HEK293T (cell line): ENCODE measurements at regions not wholly inside any gene's neighbourhood (a gene's known extent, or its start where the extent isn't known, plus 50 kb on each side); places are given as distances from the start of the nearest gene placed in this dataset.

Source experiments
- CTCF ChIA-PET: fragments of 350-600 bp; formaldehyde crosslinking; extraction: SDS; loops from one replicate; lab custom pipeline; 2021; ENCODE audit warnings: antibody characterized with exemption, inconsistent platforms; lab: Yijun Ruan, JAX
- POLR2A ChIA-PET: fragments of 350-600 bp; formaldehyde crosslinking; extraction: SDS; loops from one replicate; lab custom pipeline; 2020; ENCODE audit warnings: antibody characterized with exemption, inconsistent platforms; lab: Yijun Ruan, JAX
- DNase-seq: peaks from one replicate; pipeline ENCODE4 v3.0.0; 2012; ENCODE audit warnings: mixed read lengths; ENCODE audit errors: extremely low spot score
- ARNT ChIP-seq: fragments of 450-650 bp; IDR thresholded peaks from 2 replicates; pipeline ENCODE4 v1.6.1; 2017; ENCODE audit warnings: mild to moderate bottlenecking
- BHLHE40 ChIP-seq: fragments of 450-650 bp; IDR thresholded peaks from 2 replicates; pipeline ENCODE4 v1.6.1; 2016; ENCODE audit warnings: mild to moderate bottlenecking, moderate library complexity, borderline replicate concordance
- CTBP1 ChIP-seq: fragments of 450-650 bp; IDR thresholded peaks from 2 replicates; pipeline ENCODE4 v1.6.1; 2016; ENCODE audit warnings: borderline replicate concordance
- ELF4 ChIP-seq: fragments of 450-650 bp; IDR thresholded peaks from 2 replicates; pipeline ENCODE4 v1.6.1; 2017; ENCODE audit warnings: antibody characterized with exemption
- FOXA1 ChIP-seq: fragments of 450-650 bp; IDR thresholded peaks from 2 replicates; pipeline ENCODE4 v1.6.1; 2016; ENCODE audit warnings: mild to moderate bottlenecking
- FOXK2 ChIP-seq: fragments of 450-650 bp; IDR thresholded peaks from 2 replicates; pipeline ENCODE4 v1.6.1; 2016; ENCODE audit warnings: mild to moderate bottlenecking
- FOXM1 ChIP-seq: fragments of 450-650 bp; IDR thresholded peaks from 2 replicates; pipeline ENCODE4 v1.6.1; 2017; ENCODE audit warnings: mild to moderate bottlenecking, borderline replicate concordance
- HDGF ChIP-seq: fragments of 450-650 bp; IDR thresholded peaks from 2 replicates; pipeline ENCODE4 v1.6.1; 2017; ENCODE audit warnings: antibody characterized with exemption, borderline replicate concordance
- L3MBTL2 ChIP-seq: fragments of 450-650 bp; conservative IDR thresholded peaks from 2 replicates; pipeline ENCODE4 v1.6.1; 2016; ENCODE audit warnings: mild to moderate bottlenecking
- LEF1 ChIP-seq: fragments of 450-650 bp; IDR thresholded peaks from 2 replicates; pipeline ENCODE4 v1.6.1; 2017; ENCODE audit warnings: mild to moderate bottlenecking, borderline replicate concordance
- NFRKB ChIP-seq: fragments of 450-650 bp; IDR thresholded peaks from 2 replicates; pipeline ENCODE4 v1.6.1; 2016; ENCODE audit warnings: mild to moderate bottlenecking, moderate library complexity
- SP1 ChIP-seq: fragments of 450-650 bp; IDR thresholded peaks from 2 replicates; pipeline ENCODE4 v1.6.1; 2017
- SUZ12 ChIP-seq: fragments of 450-650 bp; IDR thresholded peaks from 2 replicates; pipeline ENCODE4 v1.6.1; 2016; ENCODE audit warnings: mild to moderate bottlenecking
- TARDBP ChIP-seq: fragments of 450-650 bp; IDR thresholded peaks from 2 replicates; pipeline ENCODE4 v1.6.1; 2016
- ZNF384 ChIP-seq: fragments of 450-650 bp; IDR thresholded peaks from 2 replicates; pipeline ENCODE4 v1.6.1; 2016
- TF ChIP-seq, protein P1 (sequence below): fragments of 450-650 bp; IDR thresholded peaks from 2 replicates; pipeline ENCODE4 v1.6.1; 2016

DNA sequence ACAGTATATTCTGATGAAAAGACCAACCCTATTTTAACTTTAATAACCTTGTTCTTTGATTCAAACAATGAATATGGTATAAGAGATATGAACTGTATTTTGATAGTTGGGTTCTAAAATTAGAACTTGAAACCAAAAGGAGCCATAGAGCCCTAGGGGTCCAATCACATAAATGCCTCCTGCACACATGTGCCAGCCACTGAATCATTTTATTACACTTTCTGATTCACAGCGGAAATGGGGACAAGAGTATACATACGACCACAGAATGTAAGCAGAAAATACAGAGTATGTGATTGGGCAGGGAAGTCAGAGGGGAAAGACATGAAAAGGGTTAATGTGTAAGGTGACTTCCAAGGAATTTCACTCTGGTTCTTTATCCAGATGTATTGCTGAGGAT is 1000.2 kb downstream of the NR2F1-AS1 start:
- TF ChIP-seq BHLHE40, result no peak
- no peak for TF ChIP-seq NFRKB
- no peak for TF ChIP-seq HDGF
- no peak for TF ChIP-seq FOXK2
- TF ChIP-seq LEF1, result no peak
- POLR2A ChIA-PET, result no interaction called here
- DNase-seq, result no peak
- CTCF ChIA-PET, result no interaction called here

DNA sequence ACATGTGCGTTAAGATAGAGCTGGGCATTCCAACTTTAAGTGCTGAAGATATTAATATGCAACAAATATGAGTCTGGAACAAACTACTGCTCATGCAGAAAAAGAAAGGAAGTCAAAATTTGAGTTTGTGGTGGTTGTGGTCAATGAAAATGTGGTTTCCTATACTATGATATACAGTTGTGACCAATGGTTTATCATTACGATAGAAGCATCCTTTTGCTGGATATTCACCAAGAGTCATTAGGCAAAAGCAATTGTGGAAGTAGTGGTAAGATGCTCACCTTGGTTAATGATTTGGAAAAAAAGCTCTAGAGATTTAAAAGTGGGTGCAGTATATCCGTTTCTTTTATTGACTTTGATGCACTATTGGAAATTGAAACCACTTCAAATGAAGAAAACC is 1007.0 kb downstream of the NR2F1-AS1 start:
- TF ChIP-seq FOXM1 (no peak), BHLHE40 (no peak), FOXA1 (no peak), NFRKB (no peak), LEF1 (no peak), FOXK2 (no peak), ELF4 (no peak)
- POLR2A ChIA-PET, result no interaction called here
- CTCF ChIA-PET, result no interaction called here
- DNase-seq, result no peak

DNA sequence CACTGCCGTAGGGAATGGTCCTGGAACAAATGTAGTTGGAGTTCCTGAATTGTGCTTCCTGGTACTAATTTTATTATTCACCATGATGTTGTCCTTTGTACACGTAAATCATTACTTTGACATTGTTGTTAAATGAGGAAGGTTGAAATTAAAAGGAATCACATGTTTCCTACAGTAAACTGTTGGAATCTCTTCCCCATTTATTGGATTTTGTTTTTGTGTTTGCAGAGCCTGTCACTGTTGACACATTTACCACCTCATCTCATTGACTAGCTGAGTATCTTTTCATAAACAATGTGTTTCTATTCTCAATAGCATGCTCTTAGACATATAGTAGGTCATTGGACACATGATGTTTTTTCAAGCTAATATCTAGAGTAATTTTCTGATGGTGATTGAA is 1012.5 kb downstream of the NR2F1-AS1 start:
- POLR2A ChIA-PET, result no interaction called here
- CTCF ChIA-PET, result interaction anchor here (0.7 kb wide), 1 partner anchor 50 kb away, joined by 3 read pairs; no protein-coding TSS in a partner anchor
- TF ChIP-seq, protein P1, sequence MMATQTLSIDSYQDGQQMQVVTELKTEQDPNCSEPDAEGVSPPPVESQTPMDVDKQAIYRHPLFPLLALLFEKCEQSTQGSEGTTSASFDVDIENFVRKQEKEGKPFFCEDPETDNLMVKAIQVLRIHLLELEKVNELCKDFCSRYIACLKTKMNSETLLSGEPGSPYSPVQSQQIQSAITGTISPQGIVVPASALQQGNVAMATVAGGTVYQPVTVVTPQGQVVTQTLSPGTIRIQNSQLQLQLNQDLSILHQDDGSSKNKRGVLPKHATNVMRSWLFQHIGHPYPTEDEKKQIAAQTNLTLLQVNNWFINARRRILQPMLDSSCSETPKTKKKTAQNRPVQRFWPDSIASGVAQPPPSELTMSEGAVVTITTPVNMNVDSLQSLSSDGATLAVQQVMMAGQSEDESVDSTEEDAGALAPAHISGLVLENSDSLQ, result peak; percentile 31; the same call in 1 of the 2 replicates
- no peak for TF ChIP-seq L3MBTL2
- no peak for DNase-seq

DNA sequence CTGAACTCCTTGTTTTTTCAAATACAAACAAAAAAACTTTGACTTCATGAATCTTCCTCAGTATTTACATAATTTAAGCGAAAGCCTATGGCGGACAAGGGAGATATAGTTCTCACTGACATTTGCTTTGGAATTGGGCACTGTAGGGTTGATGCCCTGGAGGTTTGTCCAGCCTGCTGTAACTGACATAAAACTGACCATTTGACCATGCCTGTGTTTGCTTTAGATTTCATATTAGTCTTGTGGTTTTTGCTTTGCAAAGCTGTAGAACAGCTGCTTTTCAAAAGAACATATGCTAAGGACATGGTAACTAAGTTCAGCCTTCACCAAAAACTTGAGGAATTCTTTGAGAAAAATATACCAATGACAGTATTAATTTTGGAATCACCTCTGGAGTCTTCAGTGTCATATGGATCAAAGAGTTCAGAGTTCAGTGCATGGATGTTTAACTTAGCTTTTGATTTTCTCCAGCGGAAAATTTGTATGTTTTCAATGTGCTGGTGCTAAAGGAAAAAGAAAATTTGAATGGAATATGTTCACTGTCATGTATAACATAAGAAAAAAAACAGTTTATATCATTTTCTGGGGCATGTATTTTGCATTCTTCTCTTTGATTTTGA is 1013.1 kb downstream of the NR2F1-AS1 start:
- POLR2A ChIA-PET, result no interaction called here
- TF ChIP-seq ARNT, result no peak
- TF ChIP-seq SUZ12, result no peak
- TF ChIP-seq FOXM1, result no peak
- TF ChIP-seq SP1, result no peak
- no peak for TF ChIP-seq TARDBP
- TF ChIP-seq ZNF384, result no peak
- TF ChIP-seq, protein P1, result no peak
- TF ChIP-seq L3MBTL2, result no peak
- no peak for TF ChIP-seq ELF4
- no peak for TF ChIP-seq LEF1
- CTCF ChIA-PET, result interaction anchor here (0.7 kb wide), 1 partner anchor 50 kb away, joined by 3 read pairs; no protein-coding TSS in a partner anchor
- DNase-seq, result no peak

DNA sequence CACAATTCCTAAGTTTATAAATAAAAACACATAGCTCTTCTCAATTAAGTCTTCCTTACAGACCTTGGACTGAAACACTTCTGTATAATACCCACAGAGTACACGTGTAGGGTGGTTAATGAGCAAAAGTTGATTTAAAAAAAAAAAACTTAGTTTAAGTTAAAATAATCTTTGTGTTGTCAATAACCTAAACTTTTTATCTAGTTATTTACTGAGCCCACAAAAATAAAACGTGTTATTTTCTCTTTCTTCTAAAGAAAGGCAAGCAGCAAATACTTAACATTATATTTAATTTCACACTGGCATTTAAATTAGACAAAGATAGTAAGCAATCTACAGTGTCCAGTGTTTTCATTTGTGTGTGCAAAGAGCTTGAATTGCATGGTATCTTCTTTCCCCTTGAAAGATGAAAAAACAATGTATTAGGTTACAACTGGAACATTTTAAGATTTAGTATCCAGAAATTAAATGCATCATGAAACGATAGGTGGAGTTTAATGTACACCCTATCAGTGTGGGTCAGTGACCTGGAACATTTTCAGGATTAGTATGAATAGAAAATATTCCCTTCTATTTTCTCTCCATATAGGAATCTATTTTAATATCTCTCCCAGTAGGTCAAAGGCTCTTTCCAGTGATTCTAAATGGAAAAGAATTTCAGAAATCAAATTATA is 1014.8 kb downstream of the NR2F1-AS1 start:
- ChIA-PET CTCF (no interaction called here), POLR2A (no interaction called here)
- no peak for DNase-seq
- TF ChIP-seq LEF1 (no peak), FOXA1 (no peak), SUZ12 (no peak), L3MBTL2 (no peak), CTBP1 (0 out of 2 replicates have a peak, but pooled peaks have one; percentile 39), FOXK2 (no peak)

DNA sequence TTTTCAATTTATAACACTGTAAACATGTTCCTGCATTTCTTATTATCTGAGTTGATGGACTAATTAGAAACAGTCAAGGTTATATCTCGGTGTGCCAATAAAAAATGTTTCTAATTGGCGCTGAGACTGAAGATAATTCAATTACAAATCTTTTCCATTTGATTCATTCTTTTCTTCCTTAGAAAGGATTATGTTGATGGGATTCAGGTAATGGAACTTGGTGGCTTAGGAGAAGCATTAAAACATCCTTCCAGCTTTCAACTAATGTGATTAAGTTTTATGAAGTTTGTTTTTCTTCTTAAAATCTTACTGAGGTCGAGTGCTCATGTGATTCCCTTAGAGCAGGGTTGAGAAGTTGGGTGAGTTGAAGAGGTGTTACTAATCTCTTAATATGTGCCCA is 1015.3 kb downstream of the NR2F1-AS1 start:
- no peak for DNase-seq
- TF ChIP-seq FOXM1 (no peak), NFRKB (no peak), HDGF (no peak), CTBP1 (0 out of 2 replicates have a peak, but pooled peaks have one; percentile 15), ZNF384 (no peak)
- TF ChIP-seq, protein P1, result no peak
- POLR2A ChIA-PET, result no interaction called here
- CTCF ChIA-PET, result no interaction called here

DNA sequence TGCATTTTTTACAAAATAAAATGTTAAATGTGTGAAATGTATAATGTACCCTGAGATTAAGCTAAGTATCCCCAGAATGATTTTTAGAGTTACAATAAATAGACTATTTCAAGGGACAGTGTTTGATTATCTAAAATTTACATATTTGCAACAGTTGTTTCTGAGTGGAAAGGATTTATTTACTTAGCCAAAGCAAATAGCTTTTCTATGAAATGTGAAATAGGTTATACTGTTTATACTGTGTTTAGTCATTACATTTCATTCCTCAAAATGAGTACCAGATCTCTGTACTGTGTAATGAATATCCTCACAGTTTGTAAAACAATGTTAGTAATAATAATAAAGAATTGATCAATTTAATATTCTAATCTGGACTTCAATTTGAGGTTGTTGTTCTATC is 1019.0 kb downstream of the NR2F1-AS1 start:
- ChIA-PET POLR2A (interaction anchor here (1.2 kb wide), 1 partner anchor 1037 kb away, joined by 3 read pairs; no protein-coding TSS in a partner anchor), CTCF (no interaction called here)
- TF ChIP-seq CTBP1 (no peak), FOXM1 (no peak), SUZ12 (no peak), TARDBP (no peak), ZNF384 (no peak), SP1 (no peak), HDGF (no peak), NFRKB (no peak), FOXK2 (no peak), FOXA1 (no peak), ARNT (no peak), L3MBTL2 (no peak), LEF1 (no peak), BHLHE40 (no peak), ELF4 (no peak)
- TF ChIP-seq, protein P1, result no peak
- DNase-seq, result no peak
